ENCODE measurements at regions not wholly inside any gene's neighbourhood (a gene's known extent, or its start where the extent isn't known, plus 50 kb on each side); places are given as distances from the start of the nearest gene placed in this dataset.

DNA sequence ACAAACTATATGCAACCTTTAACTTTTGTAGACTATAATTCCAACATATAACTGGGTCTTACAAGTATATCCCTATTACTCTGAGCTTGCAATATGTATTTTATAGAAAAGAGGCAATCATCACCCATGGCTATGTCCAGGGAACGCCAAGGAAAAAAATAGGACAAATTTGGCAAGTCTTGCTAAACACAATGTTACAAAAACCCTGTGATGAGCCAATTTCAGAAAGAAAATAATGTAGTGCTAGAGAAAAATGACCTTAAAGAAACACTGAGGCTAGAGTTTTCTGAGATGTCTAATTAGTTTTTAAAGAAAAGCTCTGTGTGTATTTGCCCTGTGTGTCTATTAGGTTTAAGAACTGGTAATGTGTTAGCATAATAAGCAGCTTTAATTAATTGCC, 68.0 kb upstream of the FREM2 start:
- TF ChIP-seq, protein P1, sequence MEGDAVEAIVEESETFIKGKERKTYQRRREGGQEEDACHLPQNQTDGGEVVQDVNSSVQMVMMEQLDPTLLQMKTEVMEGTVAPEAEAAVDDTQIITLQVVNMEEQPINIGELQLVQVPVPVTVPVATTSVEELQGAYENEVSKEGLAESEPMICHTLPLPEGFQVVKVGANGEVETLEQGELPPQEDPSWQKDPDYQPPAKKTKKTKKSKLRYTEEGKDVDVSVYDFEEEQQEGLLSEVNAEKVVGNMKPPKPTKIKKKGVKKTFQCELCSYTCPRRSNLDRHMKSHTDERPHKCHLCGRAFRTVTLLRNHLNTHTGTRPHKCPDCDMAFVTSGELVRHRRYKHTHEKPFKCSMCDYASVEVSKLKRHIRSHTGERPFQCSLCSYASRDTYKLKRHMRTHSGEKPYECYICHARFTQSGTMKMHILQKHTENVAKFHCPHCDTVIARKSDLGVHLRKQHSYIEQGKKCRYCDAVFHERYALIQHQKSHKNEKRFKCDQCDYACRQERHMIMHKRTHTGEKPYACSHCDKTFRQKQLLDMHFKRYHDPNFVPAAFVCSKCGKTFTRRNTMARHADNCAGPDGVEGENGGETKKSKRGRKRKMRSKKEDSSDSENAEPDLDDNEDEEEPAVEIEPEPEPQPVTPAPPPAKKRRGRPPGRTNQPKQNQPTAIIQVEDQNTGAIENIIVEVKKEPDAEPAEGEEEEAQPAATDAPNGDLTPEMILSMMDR (IDR thresholded peaks at IDR 0.05 in 8 of 11, conservative IDR thresholded peaks at IDR 0.05 in 3 of 11) = no peak
- no peak for TF ChIP-seq POLR2AphosphoS5 (IDR thresholded peaks at IDR 0.05)
- no peak for TF ChIP-seq POLR2A (IDR thresholded peaks at IDR 0.05)
